ENCODE measurements at regions not wholly inside any gene's neighbourhood (a gene's known extent, or its start where the extent isn't known, plus 50 kb on each side); places are given as distances from the start of the nearest gene placed in this dataset.

GRCh38 chr2:156706576-156706975 is 270.4 kb downstream of the GPD2 start:
- TF ChIP-seq, protein P1, sequence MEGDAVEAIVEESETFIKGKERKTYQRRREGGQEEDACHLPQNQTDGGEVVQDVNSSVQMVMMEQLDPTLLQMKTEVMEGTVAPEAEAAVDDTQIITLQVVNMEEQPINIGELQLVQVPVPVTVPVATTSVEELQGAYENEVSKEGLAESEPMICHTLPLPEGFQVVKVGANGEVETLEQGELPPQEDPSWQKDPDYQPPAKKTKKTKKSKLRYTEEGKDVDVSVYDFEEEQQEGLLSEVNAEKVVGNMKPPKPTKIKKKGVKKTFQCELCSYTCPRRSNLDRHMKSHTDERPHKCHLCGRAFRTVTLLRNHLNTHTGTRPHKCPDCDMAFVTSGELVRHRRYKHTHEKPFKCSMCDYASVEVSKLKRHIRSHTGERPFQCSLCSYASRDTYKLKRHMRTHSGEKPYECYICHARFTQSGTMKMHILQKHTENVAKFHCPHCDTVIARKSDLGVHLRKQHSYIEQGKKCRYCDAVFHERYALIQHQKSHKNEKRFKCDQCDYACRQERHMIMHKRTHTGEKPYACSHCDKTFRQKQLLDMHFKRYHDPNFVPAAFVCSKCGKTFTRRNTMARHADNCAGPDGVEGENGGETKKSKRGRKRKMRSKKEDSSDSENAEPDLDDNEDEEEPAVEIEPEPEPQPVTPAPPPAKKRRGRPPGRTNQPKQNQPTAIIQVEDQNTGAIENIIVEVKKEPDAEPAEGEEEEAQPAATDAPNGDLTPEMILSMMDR (IDR thresholded peaks at IDR 0.05) = no peak
- TF ChIP-seq POLR2A (IDR thresholded peaks at IDR 0.05) = no peak

Data from testis (tissue), 2 donors.